ENCODE measurements at regions not wholly inside any gene's neighbourhood (a gene's known extent, or its start where the extent isn't known, plus 50 kb on each side); places are given as distances from the start of the nearest gene placed in this dataset.

DNA sequence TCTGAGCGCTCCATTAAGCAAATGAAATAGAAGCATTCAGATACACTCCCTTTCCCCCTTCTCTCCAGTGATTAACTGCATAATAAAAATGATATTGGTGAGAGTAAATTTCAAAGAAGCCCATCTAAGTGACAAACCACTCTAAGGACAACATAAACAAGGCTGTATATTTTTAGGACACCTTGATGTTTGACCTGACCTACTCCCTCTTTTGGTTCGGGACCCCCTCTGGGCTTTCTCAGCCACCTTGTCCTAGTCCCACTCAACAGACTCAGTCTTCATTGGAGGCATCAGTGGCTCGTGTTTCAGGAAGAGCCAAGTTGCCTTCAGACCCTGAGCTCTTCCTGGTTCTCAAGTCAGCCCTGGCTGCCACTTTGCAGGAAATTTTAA is 182.3 kb upstream of the NCAM1 start:
- Histone ChIP-seq H3K4me3 (no peak overlapping the region), H3K27me3 (no peaks in the 10 kb centered on the region), H3K9ac (ENCODE audit: low read depth in 2 of 2, low read length in 2 of 2) (no peak overlapping the region), H3K9me3 (no peaks in the 10 kb centered on the region), H3K27ac (no peak overlapping the region), H3K36me3 (no peaks in the 10 kb centered on the region), H3K4me1 (no peaks in the 10 kb centered on the region)
- intact Hi-C loops (cut with DNase I) = no loop called here
- DNase-seq = no peak
- TF ChIP-seq, protein P1, sequence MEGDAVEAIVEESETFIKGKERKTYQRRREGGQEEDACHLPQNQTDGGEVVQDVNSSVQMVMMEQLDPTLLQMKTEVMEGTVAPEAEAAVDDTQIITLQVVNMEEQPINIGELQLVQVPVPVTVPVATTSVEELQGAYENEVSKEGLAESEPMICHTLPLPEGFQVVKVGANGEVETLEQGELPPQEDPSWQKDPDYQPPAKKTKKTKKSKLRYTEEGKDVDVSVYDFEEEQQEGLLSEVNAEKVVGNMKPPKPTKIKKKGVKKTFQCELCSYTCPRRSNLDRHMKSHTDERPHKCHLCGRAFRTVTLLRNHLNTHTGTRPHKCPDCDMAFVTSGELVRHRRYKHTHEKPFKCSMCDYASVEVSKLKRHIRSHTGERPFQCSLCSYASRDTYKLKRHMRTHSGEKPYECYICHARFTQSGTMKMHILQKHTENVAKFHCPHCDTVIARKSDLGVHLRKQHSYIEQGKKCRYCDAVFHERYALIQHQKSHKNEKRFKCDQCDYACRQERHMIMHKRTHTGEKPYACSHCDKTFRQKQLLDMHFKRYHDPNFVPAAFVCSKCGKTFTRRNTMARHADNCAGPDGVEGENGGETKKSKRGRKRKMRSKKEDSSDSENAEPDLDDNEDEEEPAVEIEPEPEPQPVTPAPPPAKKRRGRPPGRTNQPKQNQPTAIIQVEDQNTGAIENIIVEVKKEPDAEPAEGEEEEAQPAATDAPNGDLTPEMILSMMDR (IDR thresholded peaks at IDR 0.05) = no peak

DNA sequence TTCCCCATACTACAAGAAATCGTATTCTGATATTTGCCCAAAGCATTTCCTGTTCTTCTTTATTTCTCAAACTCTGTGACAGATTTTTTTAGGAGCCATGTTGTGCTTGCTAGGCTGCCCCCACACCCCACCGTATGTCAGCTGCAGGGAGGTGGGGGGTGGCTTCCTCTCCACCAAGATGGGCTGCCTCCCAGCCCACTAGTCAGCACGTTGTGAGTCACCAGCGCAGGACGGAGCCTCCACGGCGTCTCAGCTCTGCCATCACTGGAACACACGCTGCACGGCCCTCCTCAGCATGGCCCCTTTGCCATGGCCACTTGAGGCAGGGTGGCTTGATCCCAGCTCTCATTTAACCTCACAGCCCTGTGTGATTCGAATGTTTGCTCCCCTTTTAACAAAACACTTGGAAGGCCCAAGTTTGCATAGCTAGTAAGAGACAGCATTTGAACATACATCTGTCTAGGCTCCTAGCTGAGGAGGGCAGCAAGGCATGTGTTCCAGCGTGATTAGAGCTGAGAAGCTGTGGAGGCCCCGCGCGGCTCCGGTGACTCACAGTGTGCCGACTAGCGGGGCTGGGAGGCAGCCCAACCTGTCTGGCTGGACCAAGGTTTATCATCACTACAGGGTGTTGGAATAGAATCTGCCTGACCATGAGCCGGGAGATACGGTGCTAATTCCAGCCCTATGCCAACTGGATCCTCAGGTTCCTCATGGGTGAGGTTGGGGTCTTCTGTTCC is 180.7 kb upstream of the NCAM1 start:
- Histone ChIP-seq H3K4me3 (no peak overlapping the region), H3K9me3 (no peaks in the 10 kb centered on the region), H3K27me3 (no peaks in the 10 kb centered on the region), H3K27ac (no peak overlapping the region), H3K4me1 (no peaks in the 10 kb centered on the region), H3K9ac (ENCODE audit: low read depth in 2 of 2, low read length in 2 of 2) (no peak overlapping the region), H3K36me3 (no peaks in the 10 kb centered on the region)
- TF ChIP-seq, protein P1 (IDR thresholded peaks at IDR 0.05) = no peak
- intact Hi-C loops (cut with DNase I) = no loop called here
- DNase-seq = no peak

DNA sequence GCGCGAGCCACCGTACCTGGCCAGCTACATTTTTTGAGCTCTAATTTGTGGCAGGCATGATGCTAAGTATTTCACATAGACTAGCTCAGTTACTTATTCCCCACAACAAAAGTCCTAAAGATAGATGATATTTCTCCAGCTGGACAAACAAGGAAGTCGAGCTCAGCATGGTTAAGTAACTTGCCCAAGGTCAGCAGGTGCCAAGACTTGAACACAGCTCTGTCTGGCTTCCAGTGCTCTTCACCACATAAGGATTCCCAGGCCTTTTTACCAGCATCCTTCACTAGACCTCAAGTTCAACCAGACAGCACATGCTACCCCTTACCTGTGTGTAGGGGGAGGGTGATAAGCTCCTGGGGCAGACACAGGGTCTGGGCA is 177.3 kb upstream of the NCAM1 start:
- H3K36me3 ChIP-seq = no peaks in the 10 kb centered on the region
- DNase-seq = no peak
- no peak overlapping the region for H3K27ac ChIP-seq
- H3K9me3 ChIP-seq = no peaks in the 10 kb centered on the region
- intact Hi-C loops (cut with DNase I) = no loop called here
- no peaks in the 10 kb centered on the region for H3K4me1 ChIP-seq
- no peak overlapping the region for H3K9ac ChIP-seq (ENCODE audit: low read depth in 2 of 2, low read length in 2 of 2)
- H3K27me3 ChIP-seq = no peaks in the 10 kb centered on the region
- TF ChIP-seq, protein P1 (IDR thresholded peaks at IDR 0.05) = no peak
- no peak overlapping the region for H3K4me3 ChIP-seq

DNA sequence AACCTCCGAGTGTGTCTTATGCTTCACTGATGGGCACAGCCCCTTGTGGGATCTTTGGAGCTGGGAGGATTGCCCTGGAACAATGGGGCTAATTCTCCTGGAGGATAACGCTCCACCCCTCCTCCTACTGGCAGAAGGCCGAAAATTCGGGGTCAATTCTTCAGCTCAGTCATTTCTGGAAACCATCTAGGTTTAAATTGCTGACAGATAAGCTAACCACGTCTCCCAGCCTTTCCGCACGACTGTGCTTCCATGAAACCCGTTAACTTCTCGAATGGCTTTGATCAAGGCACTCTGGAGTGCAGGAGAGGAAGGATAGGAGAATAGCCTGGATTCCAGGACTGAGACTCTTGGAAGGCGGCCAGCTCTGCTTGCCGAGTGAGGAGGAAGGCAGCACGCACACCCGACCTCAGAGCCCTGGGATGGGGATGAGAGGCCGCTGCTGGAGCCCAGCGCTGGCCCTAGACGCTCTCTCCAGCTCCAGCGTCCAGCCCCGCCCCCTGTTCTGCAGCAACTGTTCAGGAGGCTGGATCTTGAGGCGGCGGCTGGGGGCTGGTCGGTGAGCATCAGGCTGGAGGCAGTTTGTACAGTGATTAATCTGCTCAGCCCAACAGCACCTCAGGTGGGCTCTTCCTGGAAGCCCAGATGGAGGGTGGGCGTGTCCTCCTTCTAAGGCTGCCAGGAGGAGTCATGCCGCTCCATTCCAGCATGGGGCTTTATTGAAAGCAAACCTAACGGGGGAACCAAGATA is 176.7 kb upstream of the NCAM1 start:
- H3K27ac ChIP-seq = no peak overlapping the region
- H3K36me3 ChIP-seq = no peaks in the 10 kb centered on the region
- no peak overlapping the region for H3K9ac ChIP-seq (ENCODE audit: low read depth in 2 of 2, low read length in 2 of 2)
- TF ChIP-seq, protein P1 (IDR thresholded peaks at IDR 0.05) = no peak
- no peaks in the 10 kb centered on the region for H3K27me3 ChIP-seq
- no peak for DNase-seq
- H3K4me1 ChIP-seq = no peaks in the 10 kb centered on the region
- intact Hi-C loops (cut with DNase I) = no loop called here
- H3K4me3 ChIP-seq = no peak overlapping the region
- H3K9me3 ChIP-seq = no peaks in the 10 kb centered on the region

DNA sequence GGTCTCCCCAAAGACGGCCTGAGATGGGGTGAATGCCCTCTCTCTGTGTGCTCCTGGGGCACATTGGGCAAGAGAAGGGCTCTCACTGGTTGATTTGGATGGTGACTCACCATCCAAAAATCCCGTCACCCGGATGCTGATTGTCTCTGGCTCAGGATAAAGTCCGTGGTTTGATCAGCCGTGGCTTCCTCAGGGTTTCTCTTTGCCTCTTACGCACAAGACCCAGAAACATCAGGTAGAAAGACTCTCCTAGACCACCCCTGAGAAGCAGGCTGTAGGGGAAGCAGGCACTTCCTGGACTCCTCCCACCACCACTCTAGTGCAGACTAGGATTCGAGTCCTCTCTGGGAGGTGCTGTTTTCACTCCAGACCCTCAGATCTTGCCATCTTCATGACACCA is 176.1 kb upstream of the NCAM1 start:
- H3K36me3 ChIP-seq = no peaks in the 10 kb centered on the region
- H3K9ac ChIP-seq (ENCODE audit: low read depth in 2 of 2, low read length in 2 of 2) = no peak overlapping the region
- DNase-seq = no peak
- no peaks in the 10 kb centered on the region for H3K4me1 ChIP-seq
- H3K9me3 ChIP-seq = no peaks in the 10 kb centered on the region
- no peak overlapping the region for H3K4me3 ChIP-seq
- no peak overlapping the region for H3K27ac ChIP-seq
- intact Hi-C loops (cut with DNase I) = no loop called here
- TF ChIP-seq, protein P1 (IDR thresholded peaks at IDR 0.05) = no peak
- no peaks in the 10 kb centered on the region for H3K27me3 ChIP-seq

All from colonic mucosa (tissue), 4 donors.